22Rv1 (cell line): ENCODE measurements at regions not wholly inside any gene's neighbourhood (a gene's known extent, or its start where the extent isn't known, plus 50 kb on each side); places are given as distances from the start of the nearest gene placed in this dataset.

Experiments used
- H3K27ac ChIP-seq: fragments of 450-650 bp; 2 replicates; pipeline ENCODE4 v1.5.1; 2017
- ZFX ChIP-seq: fragments of 450-650 bp; IDR thresholded peaks from 2 replicates; pipeline ENCODE4 v1.6.1; 2017; ENCODE audit warnings: antibody characterized with exemption, borderline replicate concordance
- TF ChIP-seq, protein P1 (sequence below): fragments of 450-650 bp; IDR thresholded peaks from 2 replicates; pipeline ENCODE4 v1.5.1; 2017; ENCODE audit warnings: mild to moderate bottlenecking

DNA sequence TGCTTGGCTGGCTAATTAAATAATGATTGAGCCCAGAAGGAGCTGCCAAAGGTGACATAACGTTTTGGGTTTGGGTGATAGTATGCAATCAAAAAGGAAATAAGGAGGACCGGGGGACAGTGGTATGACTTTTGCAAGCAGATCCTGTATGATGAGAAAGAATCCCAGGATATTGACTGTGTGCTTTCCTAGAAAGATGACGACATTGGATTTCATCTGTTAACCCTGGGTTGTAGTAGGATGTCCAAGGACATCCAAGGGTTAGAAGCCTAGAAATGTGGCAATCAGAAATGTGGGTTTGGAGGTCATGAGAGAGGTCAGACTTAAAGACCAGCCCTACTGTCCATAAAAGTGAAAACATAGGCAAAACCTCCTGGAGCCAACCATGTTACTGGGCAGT lies 50.3 kb upstream of the HMHB1 start:
- TF ChIP-seq, protein P1, sequence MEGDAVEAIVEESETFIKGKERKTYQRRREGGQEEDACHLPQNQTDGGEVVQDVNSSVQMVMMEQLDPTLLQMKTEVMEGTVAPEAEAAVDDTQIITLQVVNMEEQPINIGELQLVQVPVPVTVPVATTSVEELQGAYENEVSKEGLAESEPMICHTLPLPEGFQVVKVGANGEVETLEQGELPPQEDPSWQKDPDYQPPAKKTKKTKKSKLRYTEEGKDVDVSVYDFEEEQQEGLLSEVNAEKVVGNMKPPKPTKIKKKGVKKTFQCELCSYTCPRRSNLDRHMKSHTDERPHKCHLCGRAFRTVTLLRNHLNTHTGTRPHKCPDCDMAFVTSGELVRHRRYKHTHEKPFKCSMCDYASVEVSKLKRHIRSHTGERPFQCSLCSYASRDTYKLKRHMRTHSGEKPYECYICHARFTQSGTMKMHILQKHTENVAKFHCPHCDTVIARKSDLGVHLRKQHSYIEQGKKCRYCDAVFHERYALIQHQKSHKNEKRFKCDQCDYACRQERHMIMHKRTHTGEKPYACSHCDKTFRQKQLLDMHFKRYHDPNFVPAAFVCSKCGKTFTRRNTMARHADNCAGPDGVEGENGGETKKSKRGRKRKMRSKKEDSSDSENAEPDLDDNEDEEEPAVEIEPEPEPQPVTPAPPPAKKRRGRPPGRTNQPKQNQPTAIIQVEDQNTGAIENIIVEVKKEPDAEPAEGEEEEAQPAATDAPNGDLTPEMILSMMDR: no peak
- no peak for TF ChIP-seq ZFX
- H3K27ac ChIP-seq: no peak overlapping the region

DNA sequence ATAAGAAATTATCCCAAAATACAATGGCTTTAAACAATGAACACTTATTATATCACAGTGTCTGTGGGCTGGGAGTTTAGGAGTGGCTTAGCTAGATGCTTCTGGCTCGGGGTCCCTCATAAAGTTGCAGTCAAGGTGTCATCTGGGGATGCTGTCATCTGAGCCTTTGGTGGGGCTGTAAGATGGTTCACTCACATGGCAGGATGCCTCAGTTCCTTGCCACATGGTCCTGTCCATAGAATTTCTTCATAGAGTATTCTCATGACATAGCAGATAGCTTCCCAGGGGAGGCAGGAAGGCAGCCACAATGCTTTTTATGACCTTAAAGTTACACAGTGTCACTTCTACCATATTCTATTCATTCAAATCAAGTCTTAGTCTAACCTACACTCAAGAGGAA lies 51.2 kb upstream of the HMHB1 start:
- H3K27ac ChIP-seq: no peak overlapping the region
- TF ChIP-seq, protein P1: no peak
- no peak for TF ChIP-seq ZFX

DNA sequence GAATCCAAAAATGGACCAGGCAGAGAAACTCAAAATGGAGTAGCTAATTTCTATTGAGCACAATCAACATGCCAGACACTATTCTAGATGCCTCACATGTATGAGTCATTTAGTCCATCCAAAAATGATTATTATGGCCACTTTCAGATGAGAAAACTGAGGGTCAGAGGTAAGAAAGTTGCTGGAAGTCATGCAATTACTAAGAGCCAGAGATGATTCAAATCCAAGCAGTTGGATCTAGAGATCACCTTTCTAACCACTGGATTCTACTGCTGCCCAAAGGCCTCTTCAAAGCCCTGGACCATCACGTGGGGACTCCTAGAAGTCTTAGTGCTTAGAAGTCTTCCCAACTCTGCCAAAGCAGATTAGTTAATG lies 51.8 kb upstream of the HMHB1 start:
- TF ChIP-seq ZFX: no peak
- TF ChIP-seq, protein P1: no peak
- no peak overlapping the region for H3K27ac ChIP-seq

DNA sequence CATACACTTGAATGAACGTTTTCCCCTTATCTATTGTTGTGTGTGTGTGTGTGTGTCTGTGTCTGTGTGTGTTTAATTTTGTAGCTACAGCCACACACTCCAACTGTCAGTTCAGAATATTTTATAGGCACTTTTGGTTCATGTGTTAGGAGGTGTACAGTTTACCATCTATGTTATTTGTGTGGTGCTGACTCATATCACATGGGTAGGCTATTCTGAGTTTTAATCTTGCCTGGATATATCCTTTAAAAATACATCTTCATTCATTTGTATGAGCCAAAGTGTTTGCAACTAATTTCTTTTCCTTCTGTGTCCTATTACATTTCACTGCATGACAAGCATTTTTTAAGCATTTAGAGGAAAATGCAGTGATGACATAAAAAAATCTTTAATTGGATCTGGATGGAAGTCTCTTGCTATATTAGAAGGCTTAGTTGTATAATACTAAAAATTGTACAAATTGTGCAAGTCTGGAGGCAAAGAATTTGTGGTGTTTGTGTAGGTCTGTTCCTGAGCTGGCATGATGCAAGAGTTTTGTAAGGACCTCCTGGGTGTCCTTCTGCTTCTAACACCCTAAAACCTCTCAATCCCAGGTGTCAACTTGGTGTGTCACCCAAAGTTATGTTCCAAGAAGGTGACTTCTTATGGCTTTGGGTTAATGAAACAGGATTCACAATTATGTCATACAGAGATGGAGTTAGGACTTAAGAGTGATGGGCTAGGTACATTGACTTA lies 52.4 kb upstream of the HMHB1 start:
- TF ChIP-seq, protein P1: no peak
- TF ChIP-seq ZFX: no peak
- H3K27ac ChIP-seq: no peak overlapping the region

DNA sequence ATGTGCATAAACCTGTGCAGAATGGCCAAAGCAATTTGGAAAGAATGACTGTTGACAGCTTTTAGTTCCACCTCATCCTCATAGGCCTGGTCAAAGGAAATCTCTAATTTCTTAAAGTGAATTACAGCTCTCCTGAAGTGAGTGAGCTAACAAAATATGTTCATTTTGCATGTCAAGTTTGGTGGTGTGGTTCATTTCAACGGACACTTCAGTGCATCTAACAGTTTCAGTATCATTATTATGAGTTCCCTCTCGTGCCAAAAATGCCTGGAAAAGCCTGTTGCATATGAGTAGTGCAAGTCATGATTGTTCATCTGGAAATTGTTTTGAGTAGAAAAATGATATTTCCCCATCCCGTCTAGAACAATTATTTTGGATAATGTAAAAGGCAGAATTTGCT lies 53.2 kb upstream of the HMHB1 start:
- H3K27ac ChIP-seq: no peak overlapping the region
- no peak for TF ChIP-seq ZFX
- TF ChIP-seq, protein P1: no peak

DNA sequence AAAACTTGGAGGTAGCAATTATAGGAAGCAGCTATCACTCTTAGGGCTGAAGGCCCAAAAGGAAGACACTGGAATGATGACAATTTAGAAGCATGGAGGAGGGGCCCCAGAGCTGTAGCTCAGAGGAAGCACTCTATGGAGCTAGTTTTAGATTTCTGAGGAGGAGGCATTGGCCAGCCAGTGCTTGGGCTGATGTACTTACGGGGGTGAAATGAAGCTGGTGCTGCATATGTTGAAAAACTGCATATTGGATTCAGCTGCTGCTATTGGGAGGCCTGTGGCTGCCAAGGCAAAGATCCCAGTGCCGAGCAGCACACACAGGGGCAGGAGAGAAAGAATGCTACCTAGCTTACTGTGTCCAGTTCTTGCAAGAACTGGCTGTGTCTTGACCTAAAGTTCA lies 53.9 kb upstream of the HMHB1 start:
- H3K27ac ChIP-seq: no peak overlapping the region
- no peak for TF ChIP-seq ZFX
- TF ChIP-seq, protein P1: no peak

DNA sequence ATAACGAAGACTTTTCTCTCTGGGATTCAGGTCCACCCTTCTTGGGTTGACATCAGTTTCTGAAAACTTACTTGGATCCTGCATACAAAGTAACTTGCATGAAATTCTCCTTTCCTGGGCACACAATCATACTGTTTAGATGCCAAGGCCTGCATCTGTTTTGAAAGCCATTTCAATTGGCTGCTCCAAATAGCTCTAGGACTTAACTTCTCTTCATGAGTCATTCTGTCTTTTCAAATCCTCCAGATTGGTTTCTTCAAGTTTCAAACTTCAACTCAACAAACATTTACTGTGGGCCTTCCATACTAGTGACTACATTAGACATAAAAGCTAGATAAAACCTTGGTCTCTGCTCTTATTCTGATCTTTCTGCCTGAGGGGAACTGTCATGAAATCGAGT lies 54.8 kb upstream of the HMHB1 start:
- no peak overlapping the region for H3K27ac ChIP-seq
- TF ChIP-seq, protein P1: no peak
- TF ChIP-seq ZFX: no peak
